Kidney (tissue), 13 donors: ENCODE measurements at regions not wholly inside any gene's neighbourhood (a gene's known extent, or its start where the extent isn't known, plus 50 kb on each side); places are given as distances from the start of the nearest gene placed in this dataset.

Experiments
- DNase-seq, 5 donors: peaks; one replicate each; pipeline ENCODE4 v3.0.0-alpha.2; 2013 to 2020
- FAIRE-seq: peaks from 2 replicates; lab custom pipeline; 2012; peaks lifted over from hg19 to GRCh38; lab: Jason Lieb, UNC
- H3K27ac ChIP-seq, 2 donors: one replicate each; pipeline ENCODE4 v1.7.0; 2013; ENCODE audit warnings: low read depth in 2 of 2, low read length in 2 of 2, inconsistent platforms in 1 of 2
- H3K27me3 ChIP-seq: one replicate; pipeline ENCODE4 v1.7.1; 2013; ENCODE audit warnings: low read length, inconsistent platforms; ENCODE audit not compliant: control insufficient read depth, insufficient read depth
- H3K36me3 ChIP-seq, 3 donors: one replicate each; pipeline versions ENCODE4 v1.7.0 to v1.7.1; 2013; ENCODE audit warnings: low read length in 3 of 3, control low read depth in 1 of 3, inconsistent platforms in 1 of 3; ENCODE audit not compliant: insufficient read depth in 3 of 3, control insufficient read depth in 2 of 3
- H3K4me1 ChIP-seq, 3 donors: one replicate each; pipeline versions ENCODE4 v1.7.0 to v1.7.1; 2013; ENCODE audit warnings: low read length in 3 of 3, inconsistent platforms in 1 of 3, low read depth in 1 of 3; ENCODE audit not compliant: control insufficient read depth in 2 of 3, insufficient read depth in 2 of 3
- H3K4me3 ChIP-seq, 3 donors: one replicate each; pipeline versions ENCODE4 v1.7.0 to v1.8.1; 2013; ENCODE audit warnings: low read length in 3 of 3, control low read depth in 1 of 3, inconsistent platforms in 1 of 3
- H3K9ac ChIP-seq, 3 donors: one replicate each; pipeline versions ENCODE4 v1.7.0 to v1.7.1; 2013; ENCODE audit warnings: low read length in 3 of 3, control low read depth in 1 of 3, inconsistent platforms in 1 of 3
- H3K9me3 ChIP-seq, 3 donors: one replicate each; pipeline versions ENCODE4 v1.7.0 to v1.7.1; 2013; ENCODE audit warnings: low read length in 3 of 3, control low read depth in 1 of 3, inconsistent platforms in 1 of 3; ENCODE audit not compliant: control insufficient read depth in 2 of 3, insufficient read depth in 1 of 3
- CTCF ChIP-seq: IDR thresholded peaks from 3 replicates; pipeline ENCODE4 v1.5.1; 2012; ENCODE audit warnings: mild to moderate bottlenecking, moderate library complexity, borderline replicate concordance; ENCODE audit not compliant: insufficient read depth; ENCODE audit errors: extremely low read depth
- intact Hi-C: fragments of 100-400 bp; cut with DNase I; formaldehyde crosslinking; loops from one replicate; pipeline ENCODE4 v1.11.1; 2022
- donor health status: control.
- donor health status: control.
- donor health status: control.
- donor health status: control.
- donor health status: control.
- donor health status: DM: yes; HTN: yes; CAD: no.
- donor health status: Normal renal cell carcinoma (clear cell type).

GRCh38 chr10:80878330-80878729 lies 340.6 kb downstream of the SH2D4B start:
- Histone ChIP-seq H3K9ac (no peak overlapping the region), H3K27me3 (no peaks in the 10 kb centered on the region), H3K27ac (no peak overlapping the region), H3K4me1 (no peaks in the 10 kb centered on the region), H3K9me3 (peaks cover 0 to 3% (median 0%) of the 10 kb centered on the region in 3 donors), H3K36me3 (no peaks in the 10 kb centered on the region), H3K4me3 (no peak overlapping the region)
- intact Hi-C loops = no loop called here
- FAIRE-seq (no peak), DNase-seq (no peak)
- TF ChIP-seq CTCF = no peak

DNA sequence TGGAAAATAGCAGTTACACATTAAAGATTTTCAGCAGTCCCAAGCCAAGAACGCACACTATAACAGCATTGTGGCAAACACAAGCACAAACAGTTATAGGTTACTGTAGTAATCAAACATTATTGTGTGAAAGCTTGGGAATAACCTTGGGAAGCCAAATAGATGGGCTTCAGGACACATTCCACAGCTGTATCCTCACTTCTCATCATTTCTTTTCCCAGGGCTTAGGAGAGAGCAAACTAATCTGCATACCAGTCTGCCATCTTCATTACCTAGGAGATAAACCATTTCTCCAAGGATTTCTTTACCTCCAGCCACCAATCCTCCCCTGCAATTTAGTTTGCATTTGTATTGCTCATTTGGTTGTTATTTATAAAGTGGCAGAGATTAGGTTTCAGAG lies 352.4 kb downstream of the SH2D4B start:
- Histone ChIP-seq H3K27ac (no peak overlapping the region), H3K4me3 (no peak overlapping the region), H3K36me3 (no peaks in the 10 kb centered on the region), H3K9ac (no peak overlapping the region), H3K9me3 (no peaks in the 10 kb centered on the region), H3K4me1 (no peaks in the 10 kb centered on the region), H3K27me3 (no peaks in the 10 kb centered on the region)
- DNase-seq = no peak
- intact Hi-C loops = no loop called here
- TF ChIP-seq CTCF = no peak
- no peak for FAIRE-seq

DNA sequence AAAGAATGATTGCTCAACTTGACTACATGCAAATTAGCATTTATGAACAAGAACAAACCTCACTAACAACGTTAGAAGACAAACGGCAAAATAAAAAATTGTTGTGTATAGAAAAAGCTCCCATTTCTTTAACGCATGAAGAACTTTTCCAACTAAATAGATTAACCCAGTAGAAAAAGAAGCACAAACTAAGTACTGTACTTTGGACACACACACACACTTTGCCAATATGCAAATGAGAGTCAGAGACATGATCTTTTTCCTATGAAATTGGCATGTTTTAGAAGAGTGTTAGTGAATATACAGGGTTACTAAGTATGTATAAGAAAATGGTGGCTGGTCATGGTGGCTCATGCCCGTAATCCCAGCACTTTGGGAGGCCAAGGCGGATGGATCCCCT lies 355.6 kb downstream of the SH2D4B start:
- H3K27me3 ChIP-seq = no peaks in the 10 kb centered on the region
- intact Hi-C loops = no loop called here
- H3K4me3 ChIP-seq = no peak overlapping the region
- H3K27ac ChIP-seq = no peak overlapping the region
- FAIRE-seq (no peak), DNase-seq (no peak)
- H3K4me1 ChIP-seq = no peaks in the 10 kb centered on the region
- no peaks in the 10 kb centered on the region for H3K36me3 ChIP-seq
- no peak overlapping the region for H3K9ac ChIP-seq
- no peak for TF ChIP-seq CTCF
- H3K9me3 ChIP-seq = no peaks in the 10 kb centered on the region

GRCh38 chr10:80894311-80894791 lies 356.6 kb downstream of the SH2D4B start:
- TF ChIP-seq CTCF = no peak
- intact Hi-C loops = no loop called here
- Histone ChIP-seq H3K4me1 (no peaks in the 10 kb centered on the region), H3K27ac (no peak overlapping the region), H3K36me3 (no peaks in the 10 kb centered on the region), H3K9ac (no peak overlapping the region), H3K4me3 (no peak overlapping the region), H3K27me3 (no peaks in the 10 kb centered on the region), H3K9me3 (no peaks in the 10 kb centered on the region)
- FAIRE-seq (no peak), DNase-seq (peak in 2 of 5 donors; percentile 38 to 61)
